ENCODE measurements at regions not wholly inside any gene's neighbourhood (a gene's known extent, or its start where the extent isn't known, plus 50 kb on each side); places are given as distances from the start of the nearest gene placed in this dataset.
"Not testable (repeated sequence)": the region's sequence is repeated elsewhere in the genome, so short reads cannot be mapped to it uniquely, and the experiment has no call there.

DNA sequence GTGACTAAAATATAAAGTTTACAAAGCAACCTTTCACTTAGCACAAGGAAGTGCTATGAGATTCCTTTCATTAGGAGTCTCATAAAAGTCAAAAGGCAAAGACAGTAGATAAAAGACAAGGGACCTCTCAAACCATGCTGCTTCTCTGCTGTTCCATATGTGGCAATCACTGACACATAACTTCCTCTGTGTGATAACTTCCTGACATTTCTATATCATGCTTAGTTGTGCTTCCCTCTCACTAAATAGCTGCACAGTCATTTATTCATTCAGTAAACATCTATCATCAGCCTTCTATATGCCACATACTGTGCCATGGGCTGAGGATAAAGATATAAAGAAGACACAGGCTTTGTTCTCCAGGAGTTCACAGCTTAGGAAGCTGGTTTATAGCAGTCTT is 214.8 kb upstream of the GRIK2 start:
- DNase-seq (ENCODE audit: insufficient read length) (no peak), FAIRE-seq (no peak)

DNA sequence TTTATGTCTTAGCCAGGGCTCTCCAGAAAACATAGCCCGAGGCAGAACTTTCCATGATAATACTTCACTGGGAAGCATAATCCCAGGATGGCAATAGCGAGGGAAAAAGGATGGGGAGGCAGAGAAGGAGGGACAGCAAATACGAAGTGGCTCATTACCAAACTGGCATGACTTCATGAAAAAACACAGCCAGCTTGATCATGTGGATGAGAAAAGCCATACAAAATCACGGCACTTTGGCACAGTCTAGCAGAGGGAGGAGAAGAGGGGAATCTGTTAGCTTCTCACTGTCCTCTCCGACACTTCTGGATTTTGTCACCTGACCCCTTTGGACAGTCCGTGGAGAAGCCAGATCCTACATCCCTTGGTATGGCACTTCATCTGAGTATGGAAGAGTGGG is 212.5 kb upstream of the GRIK2 start:
- TF ChIP-seq TAF1 (IDR thresholded peaks at IDR 0.05; ENCODE audit: borderline replicate concordance, low read depth, low read length): no peak
- no peak for TF ChIP-seq POLR2A (IDR thresholded peaks at IDR 0.05; ENCODE audit: low read depth, low read length)
- no peak for DNase-seq (ENCODE audit: insufficient read length)
- no peak for FAIRE-seq

More for the DNA sequence above, 214.8 kb upstream of the GRIK2 start:
- TF ChIP-seq TAF1 (IDR thresholded peaks at IDR 0.05; ENCODE audit: borderline replicate concordance, low read depth, low read length) (no peak), POLR2A (IDR thresholded peaks at IDR 0.05; ENCODE audit: low read depth, low read length) (no peak)

DNA sequence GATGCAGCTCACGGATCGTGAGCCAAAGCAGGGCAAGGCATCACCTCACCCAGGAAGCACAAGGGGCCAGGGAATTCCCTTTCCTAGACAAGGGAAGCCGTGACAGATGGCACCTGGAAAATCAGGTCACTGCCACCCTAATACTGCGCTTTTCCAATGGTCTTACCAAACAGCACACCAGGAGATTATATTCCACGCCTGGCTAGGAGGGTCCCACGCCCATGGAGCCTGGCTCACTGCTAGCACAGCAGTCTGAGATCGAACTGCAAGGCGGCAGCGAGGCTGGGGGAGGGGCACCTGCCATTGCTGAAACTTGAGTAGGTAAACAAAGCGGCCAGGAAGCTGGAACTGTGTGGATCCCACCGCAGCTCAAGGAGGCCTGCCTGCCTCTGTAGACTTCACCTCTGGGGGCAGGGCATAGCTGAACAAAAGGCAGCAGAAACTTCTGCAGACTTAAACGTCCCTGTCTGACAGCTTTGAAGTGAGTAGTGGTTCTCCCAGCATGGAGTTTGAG is 205.2 kb upstream of the GRIK2 start:
- not testable (repeated sequence) for DNase-seq (ENCODE audit: insufficient read length); FAIRE-seq

DNA sequence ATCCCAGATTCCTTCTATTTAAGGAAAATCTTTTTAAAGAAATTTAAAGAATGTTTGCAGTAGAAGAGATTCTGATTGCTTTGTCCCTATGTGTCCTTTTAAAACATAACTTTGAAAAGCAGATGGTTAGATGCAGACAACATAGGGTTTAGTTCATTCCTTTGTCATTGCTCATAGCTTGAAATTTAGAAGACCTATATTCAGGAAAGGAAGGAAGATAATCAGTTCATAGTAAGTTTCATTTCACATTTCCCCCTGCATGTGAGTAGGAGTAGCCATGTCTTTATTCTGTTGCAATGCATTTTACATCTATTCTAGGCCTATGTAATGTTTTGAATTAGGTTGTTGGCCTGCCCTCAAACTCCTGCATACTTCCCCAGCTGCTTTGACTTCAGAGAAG is 197.9 kb upstream of the GRIK2 start:
- TF ChIP-seq TAF1 (IDR thresholded peaks at IDR 0.05; ENCODE audit: borderline replicate concordance, low read depth, low read length) (no peak), POLR2A (IDR thresholded peaks at IDR 0.05; ENCODE audit: low read depth, low read length) (no peak), POLR2AphosphoS5 (IDR thresholded peaks at IDR 0.05; ENCODE audit: low read depth, low read length) (no peak)
- FAIRE-seq: no peak
- DNase-seq (ENCODE audit: insufficient read length): no peak

DNA sequence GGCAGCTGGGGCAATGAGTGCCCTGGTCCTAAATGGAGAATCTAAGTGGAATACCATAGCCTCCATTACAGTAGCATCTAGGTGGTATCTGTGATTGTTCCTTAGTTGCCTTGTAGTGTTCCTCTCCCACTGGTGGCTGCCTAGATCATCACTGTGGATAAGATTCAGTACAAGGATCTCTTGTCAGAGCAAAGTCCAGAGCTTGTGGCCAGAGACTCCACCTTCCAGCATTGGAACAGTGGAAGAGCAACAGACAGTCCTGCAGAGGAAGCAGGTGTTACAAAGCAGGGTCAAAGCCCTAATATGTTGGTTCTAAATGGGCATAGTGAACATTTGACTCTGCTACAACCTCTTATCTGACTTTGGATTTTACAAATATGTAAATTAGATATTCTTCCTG is 194.1 kb upstream of the GRIK2 start:
- FAIRE-seq (no peak), DNase-seq (ENCODE audit: insufficient read length) (no peak)
- no peak for TF ChIP-seq POLR2AphosphoS5 (IDR thresholded peaks at IDR 0.05; ENCODE audit: low read depth, low read length)
- TF ChIP-seq POLR2A (IDR thresholded peaks at IDR 0.05; ENCODE audit: low read depth, low read length): no peak
- no peak for TF ChIP-seq TAF1 (IDR thresholded peaks at IDR 0.05; ENCODE audit: borderline replicate concordance, low read depth, low read length)

DNA sequence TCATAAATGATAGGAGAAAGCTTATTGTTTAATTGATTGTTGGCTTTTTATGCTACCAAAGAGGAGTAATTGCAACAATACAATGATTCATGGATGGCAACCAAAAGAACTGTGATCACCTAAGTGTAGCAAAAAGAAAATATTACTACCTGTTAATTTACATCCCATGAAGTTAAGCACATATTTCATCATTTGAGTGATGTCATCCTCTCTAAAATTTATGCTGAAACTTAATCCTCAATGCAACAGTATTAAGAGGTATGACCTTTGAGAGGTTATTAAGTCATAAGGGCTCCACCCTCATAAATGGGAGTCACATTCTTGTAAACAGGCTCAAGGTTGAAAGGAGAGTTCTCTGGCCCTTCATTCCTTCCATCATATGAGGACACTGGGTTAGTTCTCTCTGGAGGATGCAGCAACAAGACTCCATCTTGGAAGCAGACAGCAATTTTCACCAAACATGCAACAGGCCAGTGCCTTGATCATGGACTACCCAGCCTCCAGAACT is 190.6 kb upstream of the GRIK2 start:
- no peak for TF ChIP-seq TAF1 (IDR thresholded peaks at IDR 0.05; ENCODE audit: borderline replicate concordance, low read depth, low read length)
- no peak for DNase-seq (ENCODE audit: insufficient read length)
- FAIRE-seq: no peak

DNA sequence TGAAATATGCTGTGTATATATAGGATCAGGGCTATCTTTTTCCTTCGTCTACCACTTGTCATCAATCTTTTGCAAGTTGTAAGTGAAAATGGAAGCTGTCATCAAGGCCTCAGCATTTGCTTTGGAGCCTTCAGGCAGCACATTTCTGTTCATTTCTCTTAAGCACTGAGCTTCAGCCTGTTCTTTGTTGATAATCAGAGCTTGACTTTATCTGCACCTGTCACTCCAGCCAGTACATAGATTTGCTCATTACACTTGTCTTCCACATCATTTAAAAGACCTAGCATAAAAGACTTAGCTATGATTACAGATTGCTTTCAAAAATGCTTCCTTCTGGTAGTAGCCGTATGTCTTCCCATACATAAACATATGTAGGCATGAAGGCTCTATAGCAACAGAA is 189.8 kb upstream of the GRIK2 start:
- TF ChIP-seq POLR2A (IDR thresholded peaks at IDR 0.05; ENCODE audit: low read depth, low read length) (no peak), TAF1 (IDR thresholded peaks at IDR 0.05; ENCODE audit: borderline replicate concordance, low read depth, low read length) (no peak), POLR2AphosphoS5 (IDR thresholded peaks at IDR 0.05; ENCODE audit: low read depth, low read length) (no peak)

DNA sequence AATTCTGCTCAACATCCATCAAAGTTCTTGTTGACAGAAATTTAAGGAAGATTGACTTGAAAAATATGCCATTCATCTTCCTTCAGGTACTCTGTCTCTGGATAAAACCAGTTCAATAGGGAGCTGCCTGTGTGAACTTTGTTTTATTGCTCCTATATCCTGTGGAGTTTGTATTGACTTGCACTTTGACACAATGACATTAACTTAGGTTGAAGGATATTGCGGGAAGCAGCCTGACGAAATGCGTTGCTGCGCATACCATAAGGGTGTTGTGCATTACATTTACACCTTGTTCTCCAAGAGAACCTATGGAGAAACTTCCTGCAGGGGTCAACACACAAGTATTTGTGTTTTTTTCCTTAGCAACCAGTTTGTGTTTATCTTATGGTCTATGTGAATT is 185.4 kb upstream of the GRIK2 start:
- DNase-seq (ENCODE audit: insufficient read length): no peak
- TF ChIP-seq POLR2A (IDR thresholded peaks at IDR 0.05; ENCODE audit: low read depth, low read length) (no peak), POLR2AphosphoS5 (IDR thresholded peaks at IDR 0.05; ENCODE audit: low read depth, low read length) (no peak), TAF1 (IDR thresholded peaks at IDR 0.05; ENCODE audit: borderline replicate concordance, low read depth, low read length) (no peak)
- FAIRE-seq: no peak

More for the DNA sequence above, 189.8 kb upstream of the GRIK2 start:
- no peak for DNase-seq (ENCODE audit: insufficient read length)
- no peak for FAIRE-seq

DNA sequence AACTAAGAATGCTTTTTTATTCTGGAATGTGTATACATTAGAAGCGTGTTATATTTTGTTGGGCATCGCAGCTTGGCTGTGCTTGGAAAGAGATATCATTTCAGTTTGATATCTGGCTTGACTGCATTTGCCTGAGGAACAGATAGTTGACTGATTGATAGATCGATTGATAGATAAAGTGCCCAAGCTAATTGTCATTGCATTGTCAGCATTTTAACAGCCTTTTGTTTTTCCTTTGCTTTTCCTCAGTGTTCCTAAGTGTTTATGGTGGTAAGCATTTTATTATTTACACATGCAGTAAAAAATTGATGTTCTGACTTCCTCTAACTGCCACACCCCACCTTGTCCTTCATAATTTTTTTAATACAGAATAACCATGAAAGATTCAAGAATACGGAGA is 180.9 kb upstream of the GRIK2 start:
- DNase-seq (ENCODE audit: insufficient read length): no peak
- TF ChIP-seq POLR2A (IDR thresholded peaks at IDR 0.05; ENCODE audit: low read depth, low read length): no peak
- TF ChIP-seq TAF1 (IDR thresholded peaks at IDR 0.05; ENCODE audit: borderline replicate concordance, low read depth, low read length): no peak
- no peak for TF ChIP-seq POLR2AphosphoS5 (IDR thresholded peaks at IDR 0.05; ENCODE audit: low read depth, low read length)
- FAIRE-seq: no peak

DNA sequence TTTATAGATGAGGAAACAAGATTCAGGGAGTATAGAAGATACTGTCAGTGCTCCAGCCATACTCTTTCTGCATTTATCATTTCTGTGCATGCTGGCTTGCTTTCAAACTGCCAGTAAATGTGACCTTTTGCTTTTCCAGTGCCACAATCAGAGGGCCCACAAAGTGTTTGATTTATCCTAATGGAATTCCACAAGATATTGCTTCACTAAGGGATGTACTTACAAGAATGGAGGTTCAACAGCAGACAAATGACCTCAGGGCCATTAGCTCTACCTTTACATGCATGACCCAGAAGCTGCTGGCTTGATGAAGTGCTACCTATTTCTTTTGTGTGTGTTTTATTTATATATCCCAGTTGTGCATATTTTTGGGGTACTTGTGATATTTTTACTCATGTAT is 171.5 kb upstream of the GRIK2 start:
- TF ChIP-seq POLR2A (IDR thresholded peaks at IDR 0.05; ENCODE audit: low read depth, low read length): no peak
- TF ChIP-seq POLR2AphosphoS5 (IDR thresholded peaks at IDR 0.05; ENCODE audit: low read depth, low read length): no peak
- no peak for TF ChIP-seq TAF1 (IDR thresholded peaks at IDR 0.05; ENCODE audit: borderline replicate concordance, low read depth, low read length)

DNA sequence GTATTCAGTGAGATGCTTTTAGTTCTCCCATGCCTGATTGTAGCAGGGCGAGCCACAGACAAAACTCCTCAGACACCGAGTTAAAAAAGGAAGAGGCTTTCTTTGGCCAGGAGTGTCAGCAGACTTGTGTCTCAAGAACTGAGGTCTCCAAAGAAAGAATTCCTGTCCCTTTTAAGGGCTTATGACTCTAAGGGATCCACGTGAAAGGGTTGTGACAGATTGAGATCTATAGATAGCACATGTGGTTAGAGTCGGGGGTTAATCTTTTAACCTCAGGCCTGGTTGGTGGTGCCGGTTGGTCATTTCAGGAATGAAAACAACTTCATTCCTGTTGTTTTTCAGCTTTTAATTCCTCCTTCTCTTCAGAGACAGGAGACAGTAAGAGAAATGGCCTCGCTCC is 168.8 kb upstream of the GRIK2 start:
- TF ChIP-seq TAF1 (IDR thresholded peaks at IDR 0.05; ENCODE audit: borderline replicate concordance, low read depth, low read length): no peak
- TF ChIP-seq POLR2AphosphoS5 (IDR thresholded peaks at IDR 0.05; ENCODE audit: low read depth, low read length): no peak
- TF ChIP-seq POLR2A (IDR thresholded peaks at IDR 0.05; ENCODE audit: low read depth, low read length): no peak
- FAIRE-seq (no peak), DNase-seq (ENCODE audit: insufficient read length) (no peak)

More for the DNA sequence above, 171.5 kb upstream of the GRIK2 start:
- FAIRE-seq: no peak
- DNase-seq (ENCODE audit: insufficient read length): no peak

DNA sequence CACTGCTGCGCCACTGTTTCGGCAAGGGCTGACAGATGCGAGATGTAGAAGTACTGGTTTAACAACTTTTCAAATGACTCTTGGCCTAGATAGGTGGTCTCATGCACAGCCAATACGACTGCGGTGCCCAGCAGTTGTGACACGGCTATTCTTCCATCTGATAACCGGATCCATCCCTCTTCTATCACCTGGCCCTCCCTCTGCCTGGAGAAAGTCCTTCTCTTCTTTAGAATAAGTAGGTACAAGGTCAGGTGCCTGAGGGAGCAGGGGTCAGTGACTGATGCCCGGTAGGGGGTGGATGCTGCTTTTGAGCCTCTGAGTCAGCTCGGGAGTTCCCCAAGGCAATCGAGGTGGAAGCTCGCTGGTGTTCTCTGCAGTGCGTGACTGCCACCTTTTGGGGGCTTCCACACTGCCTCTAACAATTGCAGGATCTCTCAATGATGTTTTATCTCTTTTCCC is 166.8 kb upstream of the GRIK2 start:
- no peak for TF ChIP-seq TAF1 (IDR thresholded peaks at IDR 0.05; ENCODE audit: borderline replicate concordance, low read depth, low read length)
- DNase-seq (ENCODE audit: insufficient read length): no peak
- no peak for FAIRE-seq

DNA sequence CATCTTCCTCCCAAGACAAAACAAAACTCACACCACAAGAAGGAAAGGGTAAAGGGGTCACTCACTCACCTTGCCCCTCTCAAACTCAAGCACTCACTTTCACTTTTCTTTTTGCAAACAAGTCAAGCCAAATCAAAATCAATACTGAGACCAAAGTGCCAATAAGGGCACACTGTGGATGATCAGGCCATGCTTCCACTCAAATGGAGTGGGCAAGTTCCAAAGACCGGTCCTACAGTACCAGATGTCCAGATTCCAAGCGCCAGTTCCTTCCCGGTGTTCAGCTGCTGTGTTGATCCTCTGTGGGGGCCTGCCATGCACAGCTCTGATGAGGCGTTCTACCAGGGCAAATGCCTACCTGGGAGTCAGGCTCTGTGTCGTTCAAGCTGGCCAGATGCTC is 162.6 kb upstream of the GRIK2 start:
- FAIRE-seq (no peak), DNase-seq (ENCODE audit: insufficient read length) (no peak)
- TF ChIP-seq POLR2A (IDR thresholded peaks at IDR 0.05; ENCODE audit: low read depth, low read length) (no peak), TAF1 (IDR thresholded peaks at IDR 0.05; ENCODE audit: borderline replicate concordance, low read depth, low read length) (no peak), POLR2AphosphoS5 (IDR thresholded peaks at IDR 0.05; ENCODE audit: low read depth, low read length) (no peak)

Data from GM12892 (cell line).